ENCODE measurements at regions not wholly inside any gene's neighbourhood (a gene's known extent, or its start where the extent isn't known, plus 50 kb on each side); places are given as distances from the start of the nearest gene placed in this dataset.

GRCh38 chr9:18058564-18059442 is 415.1 kb upstream of the ADAMTSL1 start:
- no peak for TF ChIP-seq CTCF (IDR thresholded peaks at IDR 0.05; ENCODE audit: low read depth, low read length)
- no peak for TF ChIP-seq EZH2phosphoT487 (IDR thresholded peaks at IDR 0.05; ENCODE audit: low read depth)
